ENCODE measurements at regions not wholly inside any gene's neighbourhood (a gene's known extent, or its start where the extent isn't known, plus 50 kb on each side); places are given as distances from the start of the nearest gene placed in this dataset.
"Not testable (repeated sequence)": the region's sequence is repeated elsewhere in the genome, so short reads cannot be mapped to it uniquely, and the experiment has no call there.

DNA sequence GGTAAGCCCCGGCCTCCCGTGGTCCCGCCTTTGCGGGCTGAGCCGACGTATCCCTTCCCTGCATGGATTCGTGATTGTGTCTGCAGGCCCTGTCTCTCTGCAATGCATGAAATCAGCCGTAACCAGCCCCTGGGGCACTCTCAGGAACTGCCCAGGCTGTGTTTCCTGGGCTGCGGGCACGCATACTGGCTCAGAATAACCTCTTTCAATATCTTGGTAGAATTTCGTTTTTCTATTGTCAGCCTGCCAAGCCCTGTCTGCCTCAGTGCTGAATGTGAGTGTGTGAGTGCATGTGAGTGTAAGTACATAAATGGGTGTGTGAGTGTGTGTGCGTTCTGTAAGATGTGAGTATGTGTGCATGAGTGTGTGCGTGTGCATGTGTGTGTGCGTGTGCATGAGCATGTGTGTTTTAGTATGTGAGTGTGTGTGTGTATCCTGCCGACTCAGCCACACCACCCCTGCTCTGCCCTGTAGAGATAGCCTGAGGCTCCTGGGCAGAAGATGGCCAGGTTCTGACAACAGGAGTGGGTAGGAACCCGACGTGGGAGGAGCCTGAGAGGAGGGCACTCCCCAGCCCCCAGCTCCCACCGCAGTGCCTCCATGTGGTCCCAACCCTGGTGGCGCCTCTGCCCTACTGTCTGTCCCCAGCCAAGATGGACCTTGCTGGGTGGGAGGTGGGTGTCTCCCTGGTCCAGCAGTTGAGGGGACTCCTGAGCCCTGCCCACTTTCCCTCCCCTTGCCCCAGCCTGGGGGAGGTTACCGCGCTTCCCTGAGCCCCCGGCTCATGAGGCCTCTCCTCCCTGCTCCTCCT is 268.8 kb downstream of the ADGRD1 start:
- TF ChIP-seq, protein P1, sequence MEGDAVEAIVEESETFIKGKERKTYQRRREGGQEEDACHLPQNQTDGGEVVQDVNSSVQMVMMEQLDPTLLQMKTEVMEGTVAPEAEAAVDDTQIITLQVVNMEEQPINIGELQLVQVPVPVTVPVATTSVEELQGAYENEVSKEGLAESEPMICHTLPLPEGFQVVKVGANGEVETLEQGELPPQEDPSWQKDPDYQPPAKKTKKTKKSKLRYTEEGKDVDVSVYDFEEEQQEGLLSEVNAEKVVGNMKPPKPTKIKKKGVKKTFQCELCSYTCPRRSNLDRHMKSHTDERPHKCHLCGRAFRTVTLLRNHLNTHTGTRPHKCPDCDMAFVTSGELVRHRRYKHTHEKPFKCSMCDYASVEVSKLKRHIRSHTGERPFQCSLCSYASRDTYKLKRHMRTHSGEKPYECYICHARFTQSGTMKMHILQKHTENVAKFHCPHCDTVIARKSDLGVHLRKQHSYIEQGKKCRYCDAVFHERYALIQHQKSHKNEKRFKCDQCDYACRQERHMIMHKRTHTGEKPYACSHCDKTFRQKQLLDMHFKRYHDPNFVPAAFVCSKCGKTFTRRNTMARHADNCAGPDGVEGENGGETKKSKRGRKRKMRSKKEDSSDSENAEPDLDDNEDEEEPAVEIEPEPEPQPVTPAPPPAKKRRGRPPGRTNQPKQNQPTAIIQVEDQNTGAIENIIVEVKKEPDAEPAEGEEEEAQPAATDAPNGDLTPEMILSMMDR (conservative IDR thresholded peaks at IDR 0.05; ENCODE audit: low read depth, low read length), result no peak
- no peak overlapping the region for H3K4me3 ChIP-seq (ENCODE audit: low read depth, low read length)
- no peak for DNase-seq (ENCODE audit: low read depth)

DNA sequence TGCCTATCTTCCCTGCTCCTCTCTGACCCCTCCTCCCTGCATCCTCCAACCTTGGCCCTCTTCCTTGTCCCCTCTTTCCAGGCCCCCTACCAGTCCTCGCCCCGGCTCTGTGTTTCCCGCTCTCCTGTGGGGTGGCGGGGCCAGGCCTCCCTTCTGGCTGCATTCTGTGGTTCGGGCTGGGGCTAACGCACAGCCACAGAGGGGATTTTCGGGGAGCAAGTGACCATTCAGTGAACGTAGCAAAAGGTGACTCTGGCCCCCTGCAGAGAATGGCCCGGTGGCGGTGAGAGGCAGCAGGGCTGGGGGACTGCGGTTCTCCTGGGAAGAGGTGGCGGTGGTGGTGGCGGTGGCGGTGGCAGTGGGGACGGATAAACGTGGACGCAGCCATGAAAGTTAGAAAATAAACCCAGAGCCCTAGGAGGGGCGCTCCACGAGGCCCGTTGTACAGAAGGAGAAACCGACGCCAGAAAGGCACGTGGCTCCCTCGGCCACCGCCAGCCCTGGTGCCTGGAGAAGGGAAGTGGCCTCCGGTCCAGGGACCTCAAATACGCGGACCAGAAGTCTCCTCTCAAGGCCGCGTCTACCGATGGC is 269.6 kb downstream of the ADGRD1 start:
- H3K4me3 ChIP-seq (ENCODE audit: low read depth, low read length), result no peak overlapping the region
- TF ChIP-seq, protein P1 (conservative IDR thresholded peaks at IDR 0.05; ENCODE audit: low read depth, low read length), result no peak
- DNase-seq (ENCODE audit: low read depth), result no peak

DNA sequence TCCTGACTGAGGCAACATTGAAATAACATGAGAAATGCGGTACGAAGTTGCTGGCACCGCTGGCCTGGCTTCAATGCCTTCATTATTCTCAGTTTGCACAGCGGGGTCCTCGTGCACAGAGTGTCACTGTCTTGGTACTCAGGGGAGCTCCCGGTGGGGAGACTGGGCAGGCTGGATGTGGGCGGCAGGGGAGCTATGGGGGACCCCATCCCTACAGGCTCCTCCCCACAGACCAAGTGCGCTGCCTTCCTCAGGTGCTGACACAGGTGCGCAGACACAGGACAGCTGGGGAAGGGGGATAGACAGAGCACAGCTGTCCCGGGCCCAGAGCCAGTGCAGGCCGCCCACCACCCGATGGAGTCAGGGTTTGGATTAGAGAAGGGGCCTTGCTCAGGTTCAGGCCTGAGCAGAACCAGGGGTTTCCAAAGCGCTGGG is 270.1 kb downstream of the ADGRD1 start:
- DNase-seq (ENCODE audit: low read depth), result no peak
- TF ChIP-seq, protein P1 (conservative IDR thresholded peaks at IDR 0.05; ENCODE audit: low read depth, low read length), result no peak
- no peak overlapping the region for H3K4me3 ChIP-seq (ENCODE audit: low read depth, low read length)

DNA sequence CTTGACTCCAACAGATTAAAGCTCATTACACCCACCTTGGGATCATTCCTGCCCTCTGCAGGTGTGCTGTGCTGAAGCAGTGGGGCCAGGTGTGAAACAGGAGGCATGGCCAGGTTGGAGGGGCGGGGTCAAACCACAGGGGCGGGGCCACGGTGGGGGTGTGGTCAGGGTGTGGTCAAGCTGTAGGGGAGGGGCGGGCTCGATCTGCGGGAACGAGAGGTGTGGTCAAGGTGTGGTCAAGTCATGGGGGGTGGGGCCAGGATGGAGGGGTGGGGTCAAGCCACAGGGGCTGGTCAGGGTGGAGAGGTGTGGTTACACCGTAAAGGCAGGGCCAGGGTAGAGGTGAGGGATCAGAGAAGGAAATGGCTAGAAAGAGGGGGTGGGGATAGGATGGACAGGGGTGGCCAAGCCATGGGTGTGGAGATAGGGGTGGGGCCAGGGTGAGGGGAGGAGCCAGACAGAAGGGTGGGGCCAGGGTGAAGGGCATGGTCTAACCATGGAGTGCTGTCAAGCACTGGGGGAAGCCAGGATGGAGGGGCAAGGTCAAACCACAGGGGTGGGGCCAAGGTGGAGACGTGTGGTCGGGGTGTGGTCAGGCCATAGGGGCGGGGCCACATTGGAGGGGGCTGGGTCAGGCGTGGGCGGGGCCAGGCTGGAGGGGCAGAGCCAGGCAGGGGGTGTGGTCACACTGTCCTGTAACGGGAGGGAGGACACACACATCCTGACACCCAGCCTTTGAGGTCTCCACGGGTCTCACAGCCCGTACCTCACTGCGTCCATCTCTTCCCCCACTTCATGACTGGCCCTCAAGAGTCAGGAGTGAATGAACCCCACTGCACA is 270.7 kb downstream of the ADGRD1 start:
- not testable (repeated sequence) for H3K4me3 ChIP-seq (ENCODE audit: low read depth, low read length); DNase-seq (ENCODE audit: low read depth)

DNA sequence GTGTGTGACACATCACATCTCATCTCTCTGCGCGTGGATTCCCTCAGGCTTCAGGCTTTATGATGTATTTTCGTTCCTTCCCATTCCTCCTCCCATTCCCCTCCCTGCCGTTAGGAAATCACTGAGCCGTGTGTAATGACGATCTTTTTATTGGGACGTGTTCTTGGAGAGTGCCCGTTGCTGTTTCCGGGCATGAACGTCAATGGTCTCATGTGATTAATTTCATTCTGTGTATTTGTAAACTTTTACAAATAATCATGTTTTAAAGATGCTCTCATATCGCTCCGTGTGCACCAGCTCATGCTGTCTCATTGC is 271.3 kb downstream of the ADGRD1 start:
- DNase-seq (ENCODE audit: low read depth); H3K4me3 ChIP-seq (ENCODE audit: low read depth, low read length): not testable (repeated sequence)

DNA sequence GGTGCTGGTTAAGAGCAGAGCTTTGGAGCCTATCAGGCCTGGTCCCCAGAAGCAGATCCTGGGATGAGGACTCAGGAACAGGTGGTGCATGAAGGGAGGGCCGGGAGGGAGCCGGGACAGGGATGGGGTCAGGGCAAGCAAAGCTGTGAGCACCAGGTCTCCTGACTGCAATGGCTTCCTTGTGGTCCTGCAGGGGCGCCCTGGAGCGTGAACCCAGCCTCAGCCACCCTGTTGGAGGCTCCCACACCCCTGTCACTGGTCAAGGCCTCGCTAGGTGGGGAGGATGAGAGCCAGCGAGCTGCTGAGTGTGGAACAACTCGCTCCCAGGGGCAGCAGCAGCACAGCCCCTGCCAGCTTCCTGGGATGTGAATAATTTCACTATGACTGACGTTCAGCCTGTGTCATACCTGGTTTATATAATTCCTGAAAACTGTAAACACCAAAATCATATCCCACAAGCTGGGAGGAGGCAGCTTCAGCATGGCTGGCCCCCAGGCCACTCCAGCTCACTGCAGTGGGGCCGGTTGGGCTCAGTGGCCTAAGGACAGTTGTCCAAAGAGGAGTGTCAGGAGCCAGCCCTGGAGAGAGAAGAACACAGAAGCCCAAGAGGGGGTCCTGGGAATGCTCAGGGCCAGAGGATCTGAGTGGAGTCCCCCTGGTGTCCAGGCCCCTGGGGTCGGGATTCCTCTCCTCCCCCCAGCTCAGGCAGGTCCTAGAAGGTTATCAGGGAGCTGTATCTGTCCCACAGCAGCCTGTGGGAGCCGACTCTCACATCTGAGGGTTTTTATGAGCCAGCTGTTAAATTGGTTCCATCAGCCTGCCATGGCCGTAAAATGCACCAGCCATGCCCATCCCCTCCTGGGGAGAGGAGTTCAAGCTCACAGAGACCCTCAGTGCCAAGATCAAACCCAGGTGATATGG is 272.9 kb downstream of the ADGRD1 start:
- TF ChIP-seq, protein P1 (conservative IDR thresholded peaks at IDR 0.05; ENCODE audit: low read depth, low read length), result no peak
- DNase-seq (ENCODE audit: low read depth), result no peak
- no peak overlapping the region for H3K4me3 ChIP-seq (ENCODE audit: low read depth, low read length)

DNA sequence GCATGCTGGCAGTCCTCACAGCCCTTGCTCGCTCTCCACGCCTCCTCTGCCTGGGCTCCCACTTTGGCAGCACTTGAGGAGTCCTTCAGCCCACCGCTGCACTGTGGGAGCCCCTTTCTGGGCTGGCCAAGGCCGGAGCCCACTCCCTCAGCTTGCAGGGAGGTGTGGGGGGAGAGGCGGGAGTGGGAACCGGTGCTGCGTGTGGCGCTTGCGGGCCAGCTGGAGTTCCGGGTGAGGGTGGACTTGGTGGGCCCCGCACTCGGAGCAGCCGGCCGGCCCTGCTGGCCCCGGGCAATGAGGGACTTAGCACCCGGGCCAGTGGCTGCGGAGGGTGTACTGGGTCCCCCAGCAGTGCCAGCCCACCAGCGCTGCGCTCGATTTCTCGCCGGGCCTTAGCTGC is 273.9 kb downstream of the ADGRD1 start:
- not testable (repeated sequence) for H3K4me3 ChIP-seq (ENCODE audit: low read depth, low read length); DNase-seq (ENCODE audit: low read depth)

DNA sequence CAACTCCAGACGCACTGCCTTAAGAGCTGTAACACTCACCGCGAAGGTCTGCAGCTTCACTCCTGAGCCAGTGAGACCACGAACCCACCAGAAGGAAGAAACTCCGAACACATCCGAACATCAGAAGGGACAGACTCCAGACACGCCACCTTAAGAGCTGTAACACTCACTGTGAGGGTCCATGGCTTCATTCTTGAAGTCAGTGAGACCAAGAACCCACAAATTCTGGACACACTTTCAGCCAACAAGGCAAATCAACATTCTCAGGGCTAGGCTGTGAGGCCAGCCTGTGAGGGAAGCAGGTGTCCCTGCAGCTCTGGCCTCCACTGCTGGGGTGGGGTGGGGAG is 275.3 kb downstream of the ADGRD1 start:
- not testable (repeated sequence) for H3K4me3 ChIP-seq (ENCODE audit: low read depth, low read length); DNase-seq (ENCODE audit: low read depth)

Data from choroid plexus epithelial cell (primary cell).